Right kidney (tissue), 1 donor: ENCODE measurements at regions not wholly inside any gene's neighbourhood (a gene's known extent, or its start where the extent isn't known, plus 50 kb on each side); places are given as distances from the start of the nearest gene placed in this dataset.
"Not testable (repeated sequence)": the region's sequence is repeated elsewhere in the genome, so short reads cannot be mapped to it uniquely, and the experiment has no call there.

Experiments used
- DNase-seq: peaks from one replicate; pipeline ENCODE4 v3.0.0-alpha.2; 2016

DNA sequence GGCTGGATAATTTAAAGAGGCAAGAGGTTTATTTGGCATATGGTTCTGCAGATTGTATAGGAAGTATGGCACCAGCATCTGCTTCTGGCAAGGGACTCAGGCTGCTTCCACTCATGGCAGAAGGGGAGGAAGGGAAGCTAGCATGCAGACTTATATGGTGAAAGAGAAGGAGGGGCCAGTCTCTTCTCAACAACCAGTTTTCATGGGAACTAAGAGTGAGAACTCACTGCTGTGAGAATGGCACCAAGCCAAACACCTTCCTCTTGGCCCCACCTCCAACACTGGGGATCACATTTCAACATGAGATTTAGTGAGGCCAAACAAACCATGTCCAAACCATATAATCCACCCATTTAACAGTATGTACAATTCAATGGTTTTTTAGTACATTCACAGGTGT, 113.3 kb upstream of the SHB start:
- no peak for DNase-seq

DNA sequence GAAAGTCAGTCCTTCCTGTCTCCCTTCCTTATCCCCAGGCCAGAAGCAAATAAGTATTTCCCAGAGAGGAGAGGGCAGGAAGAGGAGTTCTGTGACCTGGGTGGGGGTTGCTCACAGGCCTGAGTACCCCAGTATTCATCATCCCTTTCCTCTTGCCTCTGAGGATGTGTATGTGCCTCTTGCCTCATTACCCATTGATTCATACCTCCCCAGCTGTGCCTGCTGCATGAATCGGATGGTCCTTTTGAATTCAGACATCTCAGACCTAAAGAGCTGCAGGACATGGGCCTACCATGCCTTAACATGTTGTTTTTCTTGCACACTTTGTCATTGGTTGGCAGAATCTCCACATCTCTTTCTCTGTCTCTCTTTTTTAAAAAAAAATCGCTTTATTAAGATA, 112.8 kb upstream of the SHB start:
- no peak for DNase-seq

- no peak for DNase-seq
These were observed 112.2 kb upstream of the SHB start for GRCh38 chr9:38181232-38181631.

DNA sequence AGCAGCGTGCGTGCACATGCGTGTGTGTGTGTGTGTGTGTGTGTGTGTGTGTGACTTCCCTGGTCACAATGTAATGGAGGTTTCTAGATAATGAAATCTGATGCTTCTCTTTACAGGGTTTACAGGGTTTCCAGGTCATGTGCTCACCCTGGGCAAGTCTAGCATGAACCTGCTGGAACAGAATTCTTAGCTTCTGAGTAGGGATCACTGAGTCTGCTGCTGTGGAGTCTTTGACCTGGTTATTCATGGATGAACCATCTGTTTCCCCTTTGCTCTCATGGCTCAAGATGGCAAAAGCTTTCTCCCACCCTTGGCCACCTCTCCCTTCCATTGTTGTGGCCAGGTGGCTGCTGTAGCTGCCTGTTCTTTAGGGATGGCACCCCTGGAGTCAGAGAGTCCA, 111.6 kb upstream of the SHB start:
- DNase-seq, result no peak

DNA sequence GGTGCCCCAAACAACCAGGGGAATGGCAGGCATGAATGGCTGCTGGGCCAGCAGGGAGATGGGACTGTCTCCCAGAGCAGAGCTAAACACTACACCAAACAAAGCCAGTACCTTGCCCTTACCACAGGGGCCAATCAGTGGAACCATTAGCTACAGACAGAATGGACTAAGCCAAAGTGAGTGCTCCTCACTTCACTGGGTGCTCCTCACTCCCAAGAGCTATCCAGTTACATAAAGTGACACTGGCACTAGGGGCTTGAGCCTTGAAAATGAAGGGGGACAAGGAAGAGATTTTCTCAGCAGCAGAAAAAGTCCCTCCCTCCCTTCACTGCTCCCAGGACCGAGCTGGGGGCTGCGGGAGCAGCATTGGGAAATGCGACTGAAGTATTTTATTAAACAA, 110.9 kb upstream of the SHB start:
- DNase-seq, result no peak

- DNase-seq, result no peak
These were observed 109.2 kb upstream of the SHB start for GRCh38 chr9:38178237-38178636.

DNA sequence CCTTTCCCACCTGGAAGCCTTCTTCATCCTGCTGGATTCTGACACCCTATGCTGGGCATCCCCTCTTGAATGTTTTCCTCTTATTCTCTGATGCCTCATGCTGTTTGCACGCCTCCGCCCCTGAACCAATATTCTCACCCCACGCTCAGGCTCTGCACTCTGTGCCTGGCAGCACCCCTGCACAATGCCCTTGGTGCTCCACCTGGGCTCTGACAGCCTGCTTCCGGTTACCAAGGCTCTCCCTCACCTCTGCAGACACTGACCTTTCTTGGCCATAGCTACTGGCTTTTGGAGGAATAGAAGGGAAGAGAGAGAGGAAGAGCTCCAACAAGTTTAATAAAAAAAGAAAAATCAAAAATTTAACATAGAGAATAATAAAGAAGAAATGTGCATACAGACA, 108.7 kb upstream of the SHB start:
- no peak for DNase-seq

- DNase-seq, result no peak
These were observed 107.2 kb upstream of the SHB start for GRCh38 chr9:38176251-38176650.

- DNase-seq, result no peak
These were observed 106.4 kb upstream of the SHB start for GRCh38 chr9:38175423-38175822.

DNA sequence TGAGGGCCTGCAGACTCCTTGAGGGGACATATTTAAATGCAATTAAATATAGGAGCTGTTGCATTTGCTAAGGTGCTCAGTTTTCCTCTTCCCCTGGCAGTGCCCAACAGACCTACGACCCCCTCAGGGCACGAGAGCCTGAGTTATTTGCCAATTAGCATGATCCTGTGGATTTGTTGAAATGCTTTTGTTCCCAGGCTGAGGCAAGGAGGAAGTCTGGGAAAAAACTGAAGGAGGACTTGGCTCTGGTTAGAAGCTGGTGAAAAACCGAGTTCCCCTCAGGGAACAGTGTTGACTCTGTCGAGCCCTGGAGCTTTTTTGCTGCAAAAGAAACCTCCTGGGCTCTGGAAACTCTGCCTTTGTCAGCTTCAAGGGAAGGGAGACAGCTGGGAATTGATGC, 103.6 kb upstream of the SHB start:
- DNase-seq, result no peak

DNA sequence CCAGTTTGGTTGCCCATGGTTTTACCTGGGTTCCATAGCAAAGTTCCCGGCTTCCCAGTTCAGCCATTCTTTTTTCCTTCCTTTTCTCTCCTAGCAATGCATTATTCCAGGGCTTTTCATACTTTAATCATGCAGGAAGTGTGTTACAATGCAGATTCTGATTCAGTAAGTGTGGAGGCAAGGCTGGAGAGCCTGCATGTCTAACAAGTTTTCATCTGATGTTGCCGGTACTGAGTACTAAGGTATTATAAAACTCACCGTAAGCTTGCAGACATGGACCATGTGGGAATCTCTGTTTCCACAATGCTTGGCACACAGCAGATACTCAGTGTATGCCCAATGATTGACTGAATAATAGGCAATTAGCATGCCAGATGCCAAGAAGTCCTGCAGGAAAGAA, 102.9 kb upstream of the SHB start:
- DNase-seq, result no peak

- no peak for DNase-seq
These were observed 102.5 kb upstream of the SHB start for GRCh38 chr9:38171538-38171884.

GRCh38 chr9:38170763-38171537, 101.9 kb upstream of the SHB start:
- DNase-seq, result not testable (repeated sequence)

GRCh38 chr9:38170155-38170554, 101.1 kb upstream of the SHB start:
- DNase-seq, result not testable (repeated sequence)

GRCh38 chr9:38166501-38166900, 97.5 kb upstream of the SHB start:
- no peak for DNase-seq

DNA sequence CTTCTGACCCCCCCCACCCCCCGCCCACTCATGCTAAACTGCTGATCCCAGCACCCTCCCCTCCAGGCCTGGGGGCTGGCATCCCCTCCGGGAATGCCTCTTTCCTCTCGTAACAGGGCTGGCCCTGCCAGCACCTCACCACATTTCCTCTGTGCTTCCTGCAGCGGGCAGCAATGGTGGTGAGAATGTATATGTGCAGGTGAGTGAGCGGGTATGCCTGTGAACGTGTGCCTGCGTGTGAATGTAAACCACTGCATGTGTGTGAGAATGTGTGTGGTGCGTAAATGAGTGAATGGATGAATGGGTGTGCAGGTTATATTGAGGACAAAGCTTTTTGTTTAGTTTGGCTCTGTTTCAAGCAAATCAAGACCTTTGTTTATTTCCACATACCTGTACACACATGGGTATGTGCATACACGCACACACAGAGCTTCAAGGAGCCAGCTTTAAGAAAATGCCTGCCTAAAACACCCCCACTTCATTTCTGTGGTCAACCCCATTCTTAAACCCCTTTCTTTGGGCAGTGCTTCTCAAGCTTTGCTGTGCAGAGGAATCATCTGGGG, 95.7 kb upstream of the SHB start:
- no peak for DNase-seq

DNA sequence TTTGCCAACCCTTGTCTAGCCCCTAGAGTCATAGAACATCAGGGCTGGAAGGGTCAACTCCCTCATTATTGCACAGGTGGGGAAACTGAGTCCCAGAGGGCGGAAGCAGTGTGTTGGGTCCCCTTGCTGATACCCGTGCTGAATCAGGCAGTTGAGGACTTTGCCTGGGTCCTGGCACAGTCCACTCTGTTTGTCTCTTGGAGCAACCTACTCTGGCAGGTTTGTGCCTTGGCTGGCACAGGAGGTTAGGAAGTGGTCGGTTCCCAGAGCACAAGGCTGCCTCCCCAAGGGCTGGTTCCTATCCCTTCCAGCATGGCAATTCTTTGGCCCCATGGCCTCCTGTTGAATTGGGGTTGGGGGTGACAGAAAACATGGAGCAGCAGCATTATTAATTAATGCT, 94.5 kb upstream of the SHB start:
- no peak for DNase-seq

DNA sequence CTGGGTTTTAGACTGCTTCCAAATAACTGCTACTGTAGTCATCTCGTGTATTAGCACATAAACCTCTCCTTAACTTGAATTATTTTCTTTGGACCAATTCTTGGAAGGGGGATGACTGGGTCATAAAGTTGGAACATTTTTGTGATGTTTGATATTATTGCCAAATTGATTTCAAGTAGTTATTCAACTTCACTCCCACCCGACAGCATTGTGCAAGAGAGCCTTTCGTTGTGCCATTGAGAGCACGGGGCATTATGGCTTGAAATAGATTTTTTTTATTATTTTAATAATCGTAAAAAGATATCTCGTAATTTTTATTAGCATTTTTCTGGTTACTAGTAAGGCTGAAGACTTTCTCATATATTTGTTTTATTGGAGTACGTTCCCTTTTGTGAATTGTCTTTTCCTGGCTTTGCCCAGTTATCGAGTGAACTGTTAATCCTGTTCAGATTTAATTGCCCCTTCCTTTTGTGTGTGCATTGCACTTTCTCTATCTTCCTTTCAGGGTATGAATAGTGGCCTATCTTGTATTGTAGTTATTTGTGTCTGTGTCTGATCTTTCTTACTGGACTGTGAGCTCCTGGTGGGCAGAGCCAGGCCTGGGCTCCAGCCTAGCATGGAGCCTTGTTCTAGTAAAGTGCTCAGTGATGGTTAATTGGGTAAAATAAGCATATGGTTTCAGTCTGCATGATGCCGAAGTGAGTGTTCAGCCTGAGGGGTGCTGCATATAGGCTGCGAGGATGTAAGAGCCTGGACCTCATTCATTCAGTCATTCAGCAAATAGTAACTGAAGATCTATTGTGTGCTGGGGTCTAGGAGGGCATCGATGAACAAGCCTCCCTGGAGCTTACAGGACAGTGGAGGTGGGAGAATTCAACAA, 93.5 kb upstream of the SHB start:
- DNase-seq, result no peak

DNA sequence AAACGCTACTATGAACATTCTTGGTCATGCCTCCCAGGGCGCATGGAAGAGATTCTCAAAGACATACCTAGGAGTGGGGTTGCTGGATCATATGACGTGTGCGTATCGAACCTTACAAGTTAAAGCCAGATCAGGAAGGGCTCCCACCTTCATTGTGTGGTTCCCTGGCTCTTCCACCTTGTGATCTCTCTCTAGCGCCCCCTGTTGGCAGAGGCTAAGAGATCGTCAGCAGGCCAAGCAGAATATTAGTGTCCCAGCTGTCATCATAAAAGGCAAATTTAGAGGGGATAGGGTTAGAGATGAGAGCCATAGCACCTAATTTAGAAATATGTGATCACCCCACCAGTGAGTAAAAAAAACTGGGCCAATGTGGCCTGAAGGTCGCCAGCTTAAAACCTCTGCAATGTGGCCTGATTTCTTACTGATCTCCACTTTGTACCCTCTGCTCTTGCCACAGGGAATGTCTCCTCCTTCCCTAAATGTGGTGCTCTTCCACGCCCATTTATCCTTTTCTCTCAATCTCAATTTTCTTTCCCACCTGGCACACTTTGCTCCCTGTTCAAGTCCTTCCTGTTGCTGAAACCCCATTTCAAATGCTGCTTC, 91.7 kb upstream of the SHB start:
- no peak for DNase-seq

DNA sequence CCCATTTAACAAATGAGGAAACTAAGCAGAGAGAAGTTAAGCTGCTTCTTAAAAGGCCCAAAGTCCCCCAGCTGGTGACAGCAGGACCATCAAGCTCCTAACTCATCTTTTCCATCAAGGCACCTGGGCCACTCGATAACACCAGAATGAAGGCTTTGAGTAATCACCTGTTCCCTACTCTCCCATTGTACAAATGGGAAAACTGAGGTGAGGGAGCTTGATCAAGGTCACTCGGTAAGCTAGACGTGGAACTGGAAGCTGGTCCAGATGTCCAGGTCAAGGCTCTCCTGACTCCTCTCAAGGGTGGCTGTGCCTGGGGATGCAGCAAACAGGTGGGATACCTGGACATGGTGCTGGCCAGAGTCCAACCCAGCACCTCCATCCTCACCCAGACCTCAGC, 90.6 kb upstream of the SHB start:
- no peak for DNase-seq

DNA sequence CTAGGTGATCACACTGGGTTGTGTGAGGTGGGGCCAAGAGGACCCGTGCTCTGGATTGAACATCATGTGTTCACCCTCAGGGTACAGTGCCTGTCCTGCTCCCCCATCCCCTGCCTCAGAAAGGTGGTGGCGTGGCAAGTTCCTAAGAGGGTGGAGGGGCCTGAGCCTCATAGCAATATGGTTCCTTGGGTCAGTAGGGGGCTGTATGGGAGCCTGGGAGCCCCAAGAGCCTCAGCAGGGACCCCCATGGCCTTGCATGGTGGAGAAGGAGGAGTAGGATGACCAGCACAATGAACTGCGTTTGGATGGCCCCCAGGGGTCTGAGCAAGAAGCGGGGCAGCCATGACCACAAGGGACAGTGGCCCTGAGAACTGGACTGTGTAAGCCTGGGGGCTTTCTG, 89.6 kb upstream of the SHB start:
- DNase-seq, result no peak

DNA sequence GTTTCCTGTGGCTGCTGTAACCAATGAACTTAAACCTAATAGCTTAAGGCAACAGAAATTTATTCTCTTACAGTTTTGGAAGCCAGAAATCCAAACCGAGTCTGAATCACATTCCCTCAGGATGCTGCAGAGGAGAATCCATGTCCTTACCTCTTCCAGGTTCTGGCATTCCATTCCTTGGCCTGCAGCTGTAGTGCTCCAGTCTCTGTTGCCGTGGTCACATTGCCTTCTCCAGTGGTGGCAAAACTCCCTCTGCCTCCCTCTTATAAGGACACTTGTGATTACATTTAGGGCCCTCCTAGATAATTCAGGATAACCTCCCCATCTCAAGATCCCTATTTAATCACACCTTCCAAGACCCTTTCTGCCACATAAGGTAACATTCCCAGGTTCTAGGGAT, 88.7 kb upstream of the SHB start:
- DNase-seq, result no peak
